Liver (tissue), 8 donors: ENCODE measurements at regions not wholly inside any gene's neighbourhood (a gene's known extent, or its start where the extent isn't known, plus 50 kb on each side); places are given as distances from the start of the nearest gene placed in this dataset.

Source experiments
- DNase-seq: peaks from one replicate; pipeline ENCODE4 v3.0.0-alpha.2; 2017; ENCODE audit warnings: low spot score
- H3K27ac ChIP-seq, 2 donors: one replicate each; pipeline ENCODE4 v1.7.0; 2013; ENCODE audit warnings: inconsistent platforms in 2 of 2, low read length in 2 of 2, control low read depth in 1 of 2, low read depth in 1 of 2, mild to moderate bottlenecking in 1 of 2
- H3K27me3 ChIP-seq, 4 donors: one replicate each; pipeline versions ENCODE4 v1.6.1 to v1.7.0; 2013; ENCODE audit warnings: low read length in 3 of 4, inconsistent platforms in 1 of 4, mild to moderate bottlenecking in 1 of 4, moderate library complexity in 1 of 4; ENCODE audit not compliant: control insufficient read depth in 4 of 4, insufficient read depth in 4 of 4
- H3K36me3 ChIP-seq, 4 donors: one replicate each; pipeline versions ENCODE4 v1.6.1 to v1.7.0; 2013; ENCODE audit warnings: low read length in 3 of 4, mild to moderate bottlenecking in 3 of 4, low read depth in 1 of 4, moderate library complexity in 1 of 4; ENCODE audit not compliant: control insufficient read depth in 4 of 4, insufficient read depth in 3 of 4
- H3K4me1 ChIP-seq, 4 donors: one replicate each; pipeline versions ENCODE4 v1.6.1 to v1.7.0; 2013; ENCODE audit warnings: low read length in 3 of 4, mild to moderate bottlenecking in 3 of 4, moderate library complexity in 1 of 4; ENCODE audit not compliant: control insufficient read depth in 4 of 4, insufficient read depth in 4 of 4
- H3K4me3 ChIP-seq, 3 donors: one replicate each; pipeline versions ENCODE4 v1.6.1 to v1.7.0; 2013; ENCODE audit warnings: low read length in 3 of 3, control low read depth in 1 of 3, low read depth in 1 of 3, mild to moderate bottlenecking in 1 of 3
- H3K9ac ChIP-seq, 2 donors: one replicate each; pipeline ENCODE4 v1.7.0; 2013; ENCODE audit warnings: low read length in 2 of 2, mild to moderate bottlenecking in 2 of 2, moderate library complexity in 2 of 2, control low read depth in 1 of 2, low read depth in 1 of 2
- H3K9me3 ChIP-seq, 4 donors: one replicate each; pipeline versions ENCODE4 v1.6.1 to v1.7.0; 2013; ENCODE audit warnings: low read length in 3 of 4; ENCODE audit not compliant: control insufficient read depth in 4 of 4
- CTCF ChIP-seq: fragments of 150-350 bp; IDR thresholded peaks from 2 replicates; pipeline ENCODE4 v1.5.1; 2017; ENCODE audit warnings: improper control_type of control experiment, low read depth, low read length; ENCODE audit not compliant: missing input control
- EGR1 ChIP-seq, 2 donors: IDR thresholded peaks; 2 replicates each; pipeline ENCODE4 v1.6.1; 2016 to 2018; ENCODE audit warnings: antibody characterized with exemption in 2 of 2, low read depth in 2 of 2
- FOXA1 ChIP-seq: IDR thresholded peaks from 2 replicates; pipeline ENCODE4 v1.6.1; 2016; ENCODE audit warnings: antibody characterized with exemption
- FOXA2 ChIP-seq: IDR thresholded peaks from 2 replicates; pipeline ENCODE4 v1.6.1; 2016; ENCODE audit warnings: antibody characterized with exemption
- GABPA ChIP-seq, 2 donors: IDR thresholded peaks in 1 of 2; conservative IDR thresholded peaks in 1 of 2; 2 replicates each; pipeline ENCODE4 v1.6.1; 2016; ENCODE audit warnings: antibody characterized with exemption in 2 of 2, mild to moderate bottlenecking in 1 of 2, moderate library complexity in 1 of 2
- HNF4A ChIP-seq, 2 donors: conservative IDR thresholded peaks; 2 replicates each; pipeline ENCODE4 v1.6.1; 2016; ENCODE audit warnings: antibody characterized with exemption in 2 of 2, mild to moderate bottlenecking in 2 of 2
- HNF4G ChIP-seq: IDR thresholded peaks from 2 replicates; pipeline ENCODE4 v1.6.1; 2016; ENCODE audit warnings: antibody characterized with exemption
- JUND ChIP-seq, 2 donors: IDR thresholded peaks; 2 replicates each; pipeline ENCODE4 v1.6.1; 2016; ENCODE audit warnings: antibody characterized with exemption in 2 of 2
- NR2F2 ChIP-seq: IDR thresholded peaks from 2 replicates; pipeline ENCODE4 v1.6.1; 2016; ENCODE audit warnings: antibody characterized with exemption
- RAD21 ChIP-seq, 2 donors: IDR thresholded peaks; 2 replicates each; pipeline ENCODE4 v1.6.1; 2016; ENCODE audit warnings: antibody characterized with exemption in 2 of 2, mild to moderate bottlenecking in 2 of 2
- REST ChIP-seq: IDR thresholded peaks from 2 replicates; pipeline ENCODE4 v1.6.1; 2016; ENCODE audit warnings: antibody characterized with exemption, mild to moderate bottlenecking
- RXRA ChIP-seq, 2 donors: IDR thresholded peaks; 2 replicates each; pipeline ENCODE4 v1.6.1; 2017 to 2018; ENCODE audit warnings: antibody characterized with exemption in 2 of 2, mild to moderate bottlenecking in 1 of 2
- SP1 ChIP-seq: IDR thresholded peaks from 2 replicates; pipeline ENCODE4 v1.6.1; 2018; ENCODE audit warnings: antibody characterized with exemption, mild to moderate bottlenecking
- TAF1 ChIP-seq: conservative IDR thresholded peaks from 2 replicates; pipeline ENCODE4 v1.6.1; 2016; ENCODE audit warnings: antibody characterized with exemption, mild to moderate bottlenecking
- YY1 ChIP-seq: IDR thresholded peaks from 2 replicates; pipeline ENCODE4 v1.6.1; 2016; ENCODE audit warnings: antibody characterized with exemption, mild to moderate bottlenecking
- WGBS: extraction: QIAGEN DNeasy Blood & Tissue Kit; methylation state at CpG from one replicate; pipeline ENCODE4 v1.1.7; 2013; 5-methylcytosine and 5-hydroxymethylcytosine counted together
- TF ChIP-seq, protein P1 (sequence below): IDR thresholded peaks from 2 replicates; pipeline ENCODE4 v1.6.1; 2016; ENCODE audit warnings: antibody characterized with exemption
- TF ChIP-seq, protein P2 (sequence below): IDR thresholded peaks from 2 replicates; pipeline ENCODE4 v1.6.1; 2016; ENCODE audit warnings: antibody characterized with exemption
- TF ChIP-seq, protein P3 (sequence below): IDR thresholded peaks from 2 replicates; pipeline ENCODE4 v1.6.1; 2016; ENCODE audit warnings: antibody characterized with exemption
- donor health status: healthy.
- donor health status: healthy.
- donor health status: healthy.
- donor health status: healthy.
- donor health status: healthy.

GRCh38 chr19:28746478-28746877 lies 466.5 kb downstream of the UQCRFS1 start:
- WGBS: 58% methylated on average over 2 of the region's 2 CpGs

More at GRCh38 chr19:28746478-28746877, 466.5 kb downstream of the UQCRFS1 start:
- no peaks in the 10 kb centered on the region for H3K36me3 ChIP-seq
- H3K27me3 ChIP-seq: no peaks in the 10 kb centered on the region
- no peaks in the 10 kb centered on the region for H3K9me3 ChIP-seq
- no peaks in the 10 kb centered on the region for H3K4me1 ChIP-seq
- H3K27ac ChIP-seq: no peak overlapping the region
- no peak overlapping the region for H3K4me3 ChIP-seq
- DNase-seq: no peak
- H3K9ac ChIP-seq: no peak overlapping the region
- TF ChIP-seq GABPA (IDR thresholded peaks at IDR 0.05 in 1 of 2, conservative IDR thresholded peaks at IDR 0.05 in 1 of 2) (no peak), TAF1 (no peak), FOXA1 (no peak), HNF4A (conservative IDR thresholded peaks at IDR 0.05) (no peak), REST (no peak), NR2F2 (no peak), RXRA (IDR thresholded peaks at IDR 0.05) (no peak), RAD21 (IDR thresholded peaks at IDR 0.05) (no peak), FOXA2 (no peak), HNF4G (no peak), JUND (IDR thresholded peaks at IDR 0.05) (no peak), CTCF (no peak), YY1 (no peak), EGR1 (IDR thresholded peaks at IDR 0.05; ENCODE audit: low read depth in 2 of 2) (no peak), SP1 (no peak)
- TF ChIP-seq, protein P1, sequence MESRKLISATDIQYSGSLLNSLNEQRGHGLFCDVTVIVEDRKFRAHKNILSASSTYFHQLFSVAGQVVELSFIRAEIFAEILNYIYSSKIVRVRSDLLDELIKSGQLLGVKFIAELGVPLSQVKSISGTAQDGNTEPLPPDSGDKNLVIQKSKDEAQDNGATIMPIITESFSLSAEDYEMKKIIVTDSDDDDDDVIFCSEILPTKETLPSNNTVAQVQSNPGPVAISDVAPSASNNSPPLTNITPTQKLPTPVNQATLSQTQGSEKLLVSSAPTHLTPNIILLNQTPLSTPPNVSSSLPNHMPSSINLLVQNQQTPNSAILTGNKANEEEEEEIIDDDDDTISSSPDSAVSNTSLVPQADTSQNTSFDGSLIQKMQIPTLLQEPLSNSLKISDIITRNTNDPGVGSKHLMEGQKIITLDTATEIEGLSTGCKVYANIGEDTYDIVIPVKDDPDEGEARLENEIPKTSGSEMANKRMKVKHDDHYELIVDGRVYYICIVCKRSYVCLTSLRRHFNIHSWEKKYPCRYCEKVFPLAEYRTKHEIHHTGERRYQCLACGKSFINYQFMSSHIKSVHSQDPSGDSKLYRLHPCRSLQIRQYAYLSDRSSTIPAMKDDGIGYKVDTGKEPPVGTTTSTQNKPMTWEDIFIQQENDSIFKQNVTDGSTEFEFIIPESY: no peak
- TF ChIP-seq, protein P2, sequence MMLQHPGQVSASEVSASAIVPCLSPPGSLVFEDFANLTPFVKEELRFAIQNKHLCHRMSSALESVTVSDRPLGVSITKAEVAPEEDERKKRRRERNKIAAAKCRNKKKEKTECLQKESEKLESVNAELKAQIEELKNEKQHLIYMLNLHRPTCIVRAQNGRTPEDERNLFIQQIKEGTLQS: no peak
- TF ChIP-seq, protein P3, sequence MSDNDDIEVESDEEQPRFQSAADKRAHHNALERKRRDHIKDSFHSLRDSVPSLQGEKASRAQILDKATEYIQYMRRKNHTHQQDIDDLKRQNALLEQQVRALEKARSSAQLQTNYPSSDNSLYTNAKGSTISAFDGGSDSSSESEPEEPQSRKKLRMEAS: no peak
